ENCODE measurements at regions not wholly inside any gene's neighbourhood (a gene's known extent, or its start where the extent isn't known, plus 50 kb on each side); places are given as distances from the start of the nearest gene placed in this dataset.
"Not testable (repeated sequence)": the region's sequence is repeated elsewhere in the genome, so short reads cannot be mapped to it uniquely, and the experiment has no call there.

DNA sequence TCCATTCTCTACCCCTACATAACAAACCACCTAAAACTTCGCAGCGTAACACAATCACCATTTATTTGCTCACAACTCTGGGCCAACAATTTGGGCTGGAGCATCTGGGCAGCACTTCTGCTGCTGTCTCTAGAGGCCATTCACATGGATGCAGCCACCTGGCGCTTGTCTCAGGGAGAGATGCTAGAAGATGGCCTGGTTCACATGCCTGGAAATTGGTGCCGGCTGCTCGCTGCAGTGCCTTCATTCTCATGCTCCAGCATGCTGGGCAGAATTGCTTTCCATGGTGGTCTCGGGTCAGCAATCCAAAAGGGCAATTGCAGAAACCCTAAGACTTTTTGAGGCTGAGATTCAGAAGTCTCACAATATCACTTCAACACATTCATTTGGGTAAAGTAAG is 157.4 kb downstream of the SUCLG1 start:
- TF ChIP-seq, protein P1, sequence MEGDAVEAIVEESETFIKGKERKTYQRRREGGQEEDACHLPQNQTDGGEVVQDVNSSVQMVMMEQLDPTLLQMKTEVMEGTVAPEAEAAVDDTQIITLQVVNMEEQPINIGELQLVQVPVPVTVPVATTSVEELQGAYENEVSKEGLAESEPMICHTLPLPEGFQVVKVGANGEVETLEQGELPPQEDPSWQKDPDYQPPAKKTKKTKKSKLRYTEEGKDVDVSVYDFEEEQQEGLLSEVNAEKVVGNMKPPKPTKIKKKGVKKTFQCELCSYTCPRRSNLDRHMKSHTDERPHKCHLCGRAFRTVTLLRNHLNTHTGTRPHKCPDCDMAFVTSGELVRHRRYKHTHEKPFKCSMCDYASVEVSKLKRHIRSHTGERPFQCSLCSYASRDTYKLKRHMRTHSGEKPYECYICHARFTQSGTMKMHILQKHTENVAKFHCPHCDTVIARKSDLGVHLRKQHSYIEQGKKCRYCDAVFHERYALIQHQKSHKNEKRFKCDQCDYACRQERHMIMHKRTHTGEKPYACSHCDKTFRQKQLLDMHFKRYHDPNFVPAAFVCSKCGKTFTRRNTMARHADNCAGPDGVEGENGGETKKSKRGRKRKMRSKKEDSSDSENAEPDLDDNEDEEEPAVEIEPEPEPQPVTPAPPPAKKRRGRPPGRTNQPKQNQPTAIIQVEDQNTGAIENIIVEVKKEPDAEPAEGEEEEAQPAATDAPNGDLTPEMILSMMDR (IDR thresholded peaks at IDR 0.05; ENCODE audit: extremely low read depth, missing control alignments): no peak
- DNase-seq (ENCODE audit: low spot score): no peak

DNA sequence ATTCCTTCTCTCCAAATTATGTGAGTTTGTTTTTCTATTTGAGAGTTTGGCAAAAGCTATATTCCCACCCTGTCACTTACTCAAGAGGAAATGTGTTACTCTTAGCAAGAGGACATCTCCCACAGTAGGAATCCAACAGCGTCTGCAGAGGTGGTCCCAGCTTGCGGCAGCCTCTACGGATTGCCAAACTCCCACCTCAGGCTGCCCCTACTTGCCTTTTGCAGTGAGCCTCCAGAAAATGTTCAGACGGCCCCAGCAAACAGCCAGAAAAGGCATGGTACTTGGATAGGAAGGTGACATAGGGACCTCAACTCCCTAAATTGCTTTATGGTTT is 158.4 kb downstream of the SUCLG1 start:
- DNase-seq (ENCODE audit: low spot score): no peak
- TF ChIP-seq, protein P1 (IDR thresholded peaks at IDR 0.05; ENCODE audit: extremely low read depth, missing control alignments): no peak

DNA sequence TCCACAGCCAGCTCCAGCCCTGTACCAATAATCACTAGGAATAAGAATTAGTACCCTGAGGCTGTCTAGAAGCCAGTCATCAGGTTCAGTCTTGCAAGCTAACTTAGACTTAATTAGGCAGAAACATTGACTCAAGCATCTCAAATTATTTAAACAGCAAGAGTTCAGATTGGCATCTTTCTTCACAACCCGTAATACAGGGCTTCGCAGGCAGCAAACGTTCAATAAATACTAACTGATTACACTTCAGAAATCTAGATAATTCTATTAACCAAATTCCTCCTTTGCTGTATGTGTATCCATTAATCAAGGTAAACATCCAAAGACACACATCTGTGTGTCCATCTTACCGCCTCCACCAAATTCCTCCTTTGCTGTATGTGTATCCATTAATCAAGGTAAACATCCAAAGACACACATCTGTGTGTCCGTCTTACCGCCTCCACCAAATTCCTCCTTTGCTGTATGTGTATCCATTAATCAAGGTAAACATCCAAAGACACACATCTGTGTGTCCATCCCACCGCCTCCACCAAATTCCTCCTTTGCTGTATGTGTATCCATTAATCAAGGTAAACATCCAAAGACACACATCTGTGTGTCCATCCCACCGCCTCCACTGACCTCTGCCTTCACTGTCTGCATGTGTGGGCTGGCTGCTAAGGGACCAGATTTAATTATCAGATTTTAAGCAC is 158.9 kb downstream of the SUCLG1 start:
- not testable (repeated sequence) for DNase-seq (ENCODE audit: low spot score)

DNA sequence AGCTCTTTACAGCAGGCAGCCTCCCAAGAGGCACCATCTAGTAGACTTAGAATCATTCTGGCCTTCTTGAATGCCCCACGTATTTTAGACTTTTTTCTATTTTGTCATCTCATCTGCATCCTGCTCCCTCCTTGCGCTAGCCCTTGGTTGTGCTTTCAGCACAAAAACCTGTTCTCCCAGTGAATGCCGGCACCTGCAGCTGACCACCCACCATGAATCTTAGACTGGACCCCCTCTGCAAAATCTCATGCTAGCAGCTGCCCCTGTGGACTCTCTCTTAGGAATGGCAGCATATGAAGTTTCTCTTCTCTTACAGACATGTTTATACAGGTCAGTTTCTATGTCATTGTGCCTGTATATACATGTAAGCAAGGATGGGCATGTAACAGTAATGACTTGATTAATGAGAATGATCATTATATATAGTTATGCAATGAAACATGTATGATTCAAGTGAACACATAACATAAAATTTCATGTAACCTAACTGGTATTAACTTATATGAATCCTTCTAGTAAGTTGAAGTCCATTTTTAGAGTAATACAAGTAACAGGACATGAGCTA is 159.8 kb downstream of the SUCLG1 start:
- TF ChIP-seq, protein P1 (IDR thresholded peaks at IDR 0.05; ENCODE audit: extremely low read depth, missing control alignments): no peak

DNA sequence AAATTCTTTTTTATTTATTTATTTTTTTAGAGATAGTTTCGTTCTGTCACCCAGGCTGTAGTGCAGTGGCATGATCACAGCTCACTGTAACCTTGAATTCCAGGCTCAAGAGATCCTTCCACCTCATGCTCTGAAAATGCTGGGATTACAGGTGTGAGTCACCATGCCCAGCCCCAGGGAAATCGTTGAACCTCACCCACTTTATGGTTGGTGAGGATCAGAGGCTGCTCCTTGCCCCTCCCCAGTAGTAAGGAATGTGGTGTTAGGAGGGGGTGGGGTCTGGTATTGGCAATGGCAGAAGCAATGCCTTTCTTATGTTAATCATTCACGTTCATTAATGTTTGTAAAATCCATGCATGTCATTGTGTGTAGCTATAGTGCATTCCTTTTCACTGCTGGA is 161.9 kb downstream of the SUCLG1 start:
- TF ChIP-seq, protein P1 (IDR thresholded peaks at IDR 0.05; ENCODE audit: extremely low read depth, missing control alignments): no peak
- no peak for DNase-seq (ENCODE audit: low spot score)

More for the DNA sequence above, 159.8 kb downstream of the SUCLG1 start:
- DNase-seq (ENCODE audit: low spot score): no peak

DNA sequence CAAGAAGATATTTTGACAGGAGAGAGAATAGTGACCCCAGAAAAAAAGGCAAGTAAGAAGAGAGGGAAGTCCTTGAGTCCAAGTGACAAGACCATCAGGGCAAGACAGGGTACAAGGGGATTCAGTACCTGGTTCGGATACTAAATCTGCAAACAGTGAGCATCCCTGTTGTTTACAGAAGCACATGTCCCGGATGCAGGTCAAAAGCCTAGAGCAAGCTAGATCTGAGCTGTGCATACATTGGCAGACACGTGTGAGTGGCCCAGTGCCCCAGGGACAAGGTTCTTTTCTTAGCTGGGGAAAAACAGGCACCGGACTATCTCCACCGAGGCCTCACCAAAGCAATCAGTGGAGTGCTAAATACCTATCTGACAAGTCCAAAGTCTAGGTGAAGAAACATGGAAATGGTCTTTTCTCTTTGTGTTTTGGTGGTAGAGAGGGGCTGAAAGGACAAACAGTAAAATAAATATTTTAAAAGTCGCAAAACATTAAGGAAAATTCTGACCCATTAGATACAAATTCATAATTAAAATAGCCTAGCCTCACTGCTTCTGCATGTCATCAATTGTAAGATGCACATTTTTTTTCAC is 165.2 kb downstream of the SUCLG1 start:
- DNase-seq (ENCODE audit: low spot score): no peak
- TF ChIP-seq, protein P1 (IDR thresholded peaks at IDR 0.05; ENCODE audit: extremely low read depth, missing control alignments): no peak

DNA sequence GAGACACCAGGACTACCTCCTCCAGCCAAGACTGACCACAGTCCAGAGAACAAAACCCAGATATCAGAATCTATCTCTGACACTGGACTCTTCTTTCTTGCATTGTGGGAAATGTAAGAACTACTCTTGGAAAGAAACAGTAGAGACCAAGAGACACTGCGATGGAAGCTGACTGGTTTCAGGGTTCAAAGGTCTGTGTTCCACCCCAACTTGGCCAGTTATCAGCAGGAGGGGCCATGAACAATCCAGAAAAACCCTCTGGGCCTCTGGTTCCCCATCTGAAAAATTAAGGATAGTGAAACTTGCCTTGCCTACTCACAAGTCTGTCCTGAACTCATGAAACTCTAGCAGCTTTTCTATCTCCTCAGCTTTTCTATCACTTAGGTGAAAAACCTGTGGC is 166.5 kb downstream of the SUCLG1 start:
- no peak for DNase-seq (ENCODE audit: low spot score)
- TF ChIP-seq, protein P1 (IDR thresholded peaks at IDR 0.05; ENCODE audit: extremely low read depth, missing control alignments): no peak

DNA sequence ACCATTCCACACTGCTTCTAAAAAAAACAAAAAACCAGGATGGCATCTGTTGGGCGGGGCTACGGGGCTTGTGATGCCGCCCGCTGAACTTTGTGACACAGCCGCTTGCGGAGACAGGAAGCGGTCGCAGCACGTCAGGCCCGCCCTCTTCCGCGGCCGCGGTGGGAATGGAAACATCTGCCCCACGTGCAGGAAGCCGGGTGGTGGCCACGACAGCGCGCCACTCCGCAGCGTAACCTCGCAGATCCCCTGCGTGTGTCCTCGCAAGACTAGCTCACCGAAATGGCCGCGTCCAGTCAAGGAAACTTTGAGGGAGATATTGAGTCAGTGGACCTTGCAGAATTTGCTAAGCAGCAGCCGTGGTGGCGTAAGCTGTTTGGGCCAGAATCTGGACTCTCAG is 168.5 kb downstream of the SUCLG1 start:
- no peak for DNase-seq (ENCODE audit: low spot score)
- TF ChIP-seq, protein P1 (IDR thresholded peaks at IDR 0.05; ENCODE audit: extremely low read depth, missing control alignments): no peak

Measured in GM20000 (cell line).